ENCODE measurements at regions not wholly inside any gene's neighbourhood (a gene's known extent, or its start where the extent isn't known, plus 50 kb on each side); places are given as distances from the start of the nearest gene placed in this dataset.

DNA sequence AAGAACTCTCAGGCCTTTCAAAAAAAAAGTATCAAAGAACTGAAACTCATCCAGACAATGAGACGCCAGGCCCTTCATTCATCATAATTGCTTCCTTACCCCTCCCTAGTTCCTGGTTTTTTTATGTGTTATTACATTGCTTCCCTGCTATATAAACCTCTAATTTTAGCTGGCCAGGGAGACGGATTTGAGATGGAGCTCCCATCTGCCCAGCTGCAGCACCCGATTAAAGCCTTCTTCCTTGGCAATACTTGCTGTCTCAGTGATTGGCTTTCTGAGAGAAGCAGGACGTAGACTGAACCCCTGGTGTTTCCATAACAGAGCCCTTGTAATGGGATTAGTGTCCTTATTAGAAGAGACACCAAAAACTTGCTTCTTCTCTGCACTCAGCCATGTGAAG is 62.4 kb downstream of the BARX1 start:
- H3K27me3 ChIP-seq: no peaks in the 10 kb centered on the region
- no peaks in the 10 kb centered on the region for H3K36me3 ChIP-seq
- WGBS, 3 donors: 72 to 83% (median 80%) methylated on average over 4 of the region's 4 CpGs
- H3K4me3 ChIP-seq: no peak overlapping the region
- intact Hi-C loops (cut with DNase I): no loop called here
- DNase-seq: no peak
- no peak for TF ChIP-seq EP300 (IDR thresholded peaks at IDR 0.05)
- TF ChIP-seq, protein P1, sequence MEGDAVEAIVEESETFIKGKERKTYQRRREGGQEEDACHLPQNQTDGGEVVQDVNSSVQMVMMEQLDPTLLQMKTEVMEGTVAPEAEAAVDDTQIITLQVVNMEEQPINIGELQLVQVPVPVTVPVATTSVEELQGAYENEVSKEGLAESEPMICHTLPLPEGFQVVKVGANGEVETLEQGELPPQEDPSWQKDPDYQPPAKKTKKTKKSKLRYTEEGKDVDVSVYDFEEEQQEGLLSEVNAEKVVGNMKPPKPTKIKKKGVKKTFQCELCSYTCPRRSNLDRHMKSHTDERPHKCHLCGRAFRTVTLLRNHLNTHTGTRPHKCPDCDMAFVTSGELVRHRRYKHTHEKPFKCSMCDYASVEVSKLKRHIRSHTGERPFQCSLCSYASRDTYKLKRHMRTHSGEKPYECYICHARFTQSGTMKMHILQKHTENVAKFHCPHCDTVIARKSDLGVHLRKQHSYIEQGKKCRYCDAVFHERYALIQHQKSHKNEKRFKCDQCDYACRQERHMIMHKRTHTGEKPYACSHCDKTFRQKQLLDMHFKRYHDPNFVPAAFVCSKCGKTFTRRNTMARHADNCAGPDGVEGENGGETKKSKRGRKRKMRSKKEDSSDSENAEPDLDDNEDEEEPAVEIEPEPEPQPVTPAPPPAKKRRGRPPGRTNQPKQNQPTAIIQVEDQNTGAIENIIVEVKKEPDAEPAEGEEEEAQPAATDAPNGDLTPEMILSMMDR (IDR thresholded peaks at IDR 0.05): no peak
- TF ChIP-seq POLR2A (IDR thresholded peaks at IDR 0.05): no peak
- H3K4me1 ChIP-seq (ENCODE audit: insufficient read depth): no peaks in the 10 kb centered on the region
- peaks cover 0 to 3% of the 10 kb centered on the region in 2 donors for H3K9me3 ChIP-seq
- H3K27ac ChIP-seq: no peak overlapping the region

DNA sequence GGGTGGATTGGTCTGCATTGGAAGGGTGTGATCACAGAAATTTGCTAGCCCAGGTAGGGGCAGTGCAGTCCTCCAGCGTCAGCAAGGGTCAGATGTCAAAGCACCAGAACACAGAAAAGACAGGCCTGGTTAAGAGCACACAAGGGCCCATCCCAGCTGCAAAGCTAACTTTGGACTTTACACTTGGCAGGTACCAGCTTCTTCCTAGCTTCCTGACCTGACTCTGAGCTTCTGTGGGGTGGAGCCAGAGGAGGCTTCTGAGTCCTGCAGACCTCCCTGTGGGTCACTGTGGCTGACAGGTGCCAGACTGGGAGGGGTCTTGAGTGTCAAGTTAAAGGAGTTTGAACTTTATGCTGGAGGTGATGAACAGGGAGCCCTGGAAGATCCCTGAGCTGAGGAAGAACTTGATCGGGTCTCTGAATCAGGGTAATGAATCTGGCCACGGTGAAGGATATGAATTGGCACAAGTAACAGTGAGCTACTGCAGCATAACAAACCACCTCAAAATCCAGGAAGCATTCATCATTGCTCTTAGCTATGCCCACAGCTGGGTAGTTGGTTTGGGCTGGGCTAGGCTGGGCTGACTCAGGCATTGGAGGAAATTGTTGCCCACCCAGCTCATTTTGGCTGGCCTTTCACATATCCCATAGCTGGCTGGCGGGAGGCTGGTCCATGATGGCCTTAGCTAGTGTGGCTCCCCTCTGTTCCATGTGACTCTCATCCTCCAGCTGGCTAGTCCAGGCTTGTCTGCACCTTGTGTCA is 63.4 kb downstream of the BARX1 start:
- no peak overlapping the region for H3K4me3 ChIP-seq
- TF ChIP-seq, protein P1 (IDR thresholded peaks at IDR 0.05): no peak
- TF ChIP-seq POLR2A (IDR thresholded peaks at IDR 0.05): no peak
- TF ChIP-seq EP300 (IDR thresholded peaks at IDR 0.05): no peak
- no peak overlapping the region for H3K27ac ChIP-seq
- intact Hi-C loops (cut with DNase I): no loop called here
- no peaks in the 10 kb centered on the region for H3K36me3 ChIP-seq
- peaks cover 0 to 3% of the 10 kb centered on the region in 2 donors for H3K9me3 ChIP-seq
- WGBS, 3 donors: 85 to 87% (median 86%) methylated on average over 4 of the region's 4 CpGs
- DNase-seq: no peak
- no peaks in the 10 kb centered on the region for H3K27me3 ChIP-seq
- H3K4me1 ChIP-seq (ENCODE audit: insufficient read depth): no peaks in the 10 kb centered on the region

DNA sequence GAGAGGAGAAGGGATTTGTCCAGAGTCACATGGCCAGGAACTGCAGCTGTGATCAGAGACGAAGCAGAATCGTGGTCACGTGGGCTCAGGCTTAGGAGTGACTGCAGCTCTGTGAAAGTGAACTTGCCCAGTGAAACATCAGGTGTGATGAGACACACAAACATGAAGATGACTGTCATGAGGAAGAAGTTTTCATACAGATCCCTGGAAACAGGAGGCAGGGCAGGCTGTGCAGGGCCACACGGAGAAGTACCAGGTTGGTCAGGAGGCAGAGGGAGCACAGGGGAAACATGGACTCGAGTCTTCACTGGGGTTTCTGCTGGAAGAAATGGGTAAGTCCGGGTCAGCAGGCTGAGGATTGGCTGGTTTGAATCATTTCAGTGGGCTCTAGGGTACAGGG is 64.1 kb downstream of the BARX1 start:
- no peaks in the 10 kb centered on the region for H3K27me3 ChIP-seq
- H3K9me3 ChIP-seq: peaks cover 0 to 3% of the 10 kb centered on the region in 2 donors
- TF ChIP-seq EP300 (IDR thresholded peaks at IDR 0.05): no peak
- TF ChIP-seq, protein P1 (IDR thresholded peaks at IDR 0.05): no peak
- no peak for TF ChIP-seq POLR2A (IDR thresholded peaks at IDR 0.05)
- peak in 1 of 5 donors; percentile 11 for DNase-seq
- intact Hi-C loops (cut with DNase I): no loop called here
- WGBS, 3 donors: 82 to 91% (median 84%) methylated on average over 6 of the region's 6 CpGs
- no peak overlapping the region for H3K27ac ChIP-seq
- no peak overlapping the region for H3K4me3 ChIP-seq
- H3K36me3 ChIP-seq: no peaks in the 10 kb centered on the region
- no peaks in the 10 kb centered on the region for H3K4me1 ChIP-seq (ENCODE audit: insufficient read depth)

DNA sequence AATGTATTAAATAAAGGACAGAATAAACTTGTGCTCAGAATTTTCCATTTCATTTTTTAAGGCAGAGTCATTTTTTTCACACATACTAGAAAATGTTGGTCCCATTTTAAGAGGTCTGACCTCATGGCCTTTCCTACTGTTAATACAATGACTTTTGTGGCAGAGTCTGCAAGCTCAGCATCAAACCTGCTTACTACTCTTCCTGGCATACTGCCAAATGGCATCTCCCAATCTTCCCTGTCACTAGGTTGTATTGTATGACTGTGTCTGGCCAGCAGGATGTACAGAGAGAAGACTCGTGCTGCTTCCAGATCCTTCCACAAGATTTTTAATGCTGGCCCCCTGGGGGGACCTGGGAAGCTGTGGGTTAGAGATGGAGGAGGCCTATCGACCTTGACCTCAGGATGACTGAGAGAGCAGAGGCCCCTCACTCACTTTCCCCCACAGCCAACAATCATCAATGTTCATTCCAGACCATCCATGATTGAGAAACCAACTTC is 64.7 kb downstream of the BARX1 start:
- no peak for DNase-seq
- H3K9me3 ChIP-seq: peaks cover 0 to 3% of the 10 kb centered on the region in 2 donors
- WGBS, 3 donors: 36 to 43% (median 39%) methylated on average over 2 of the region's 2 CpGs
- TF ChIP-seq POLR2A (IDR thresholded peaks at IDR 0.05) (no peak), EP300 (IDR thresholded peaks at IDR 0.05) (no peak)
- TF ChIP-seq, protein P1 (IDR thresholded peaks at IDR 0.05): no peak
- H3K36me3 ChIP-seq: no peaks in the 10 kb centered on the region
- H3K4me3 ChIP-seq: no peak overlapping the region
- H3K27ac ChIP-seq: no peak overlapping the region
- no peaks in the 10 kb centered on the region for H3K27me3 ChIP-seq
- intact Hi-C loops (cut with DNase I): no loop called here
- no peaks in the 10 kb centered on the region for H3K4me1 ChIP-seq (ENCODE audit: insufficient read depth)

All from ovary (tissue), 7 donors.